ENCODE measurements at regions not wholly inside any gene's neighbourhood (a gene's known extent, or its start where the extent isn't known, plus 50 kb on each side); places are given as distances from the start of the nearest gene placed in this dataset.
"Not testable (repeated sequence)": the region's sequence is repeated elsewhere in the genome, so short reads cannot be mapped to it uniquely, and the experiment has no call there.

GRCh38 chr11:105432241-105432995 is 177.5 kb upstream of the GRIA4 start:
- DNase-seq (ENCODE audit: low spot score): no peak

GRCh38 chr11:105429096-105429910 is 180.6 kb upstream of the GRIA4 start:
- DNase-seq (ENCODE audit: low spot score): no peak

GRCh38 chr11:105407101-105407500 is 202.8 kb upstream of the GRIA4 start:
- DNase-seq (ENCODE audit: low spot score): no peak

GRCh38 chr11:105401269-105401809 is 208.5 kb upstream of the GRIA4 start:
- no peak for DNase-seq (ENCODE audit: low spot score)

- peak; percentile 10 for DNase-seq (ENCODE audit: low spot score)
Measured at GRCh38 chr11:105399511-105399910, 210.4 kb upstream of the GRIA4 start.

GRCh38 chr11:105398636-105399035 is 211.2 kb upstream of the GRIA4 start:
- DNase-seq (ENCODE audit: low spot score): no peak

- peak; percentile 6 for DNase-seq (ENCODE audit: low spot score)
Measured at GRCh38 chr11:105393326-105393725, 216.5 kb upstream of the GRIA4 start.

GRCh38 chr11:105392556-105392955 is 217.3 kb upstream of the GRIA4 start:
- DNase-seq (ENCODE audit: low spot score): no peak

- DNase-seq (ENCODE audit: low spot score): no peak
Measured at GRCh38 chr11:105389952-105390351, 219.9 kb upstream of the GRIA4 start.

GRCh38 chr11:105388006-105388405 is 221.9 kb upstream of the GRIA4 start:
- no peak for DNase-seq (ENCODE audit: low spot score)

GRCh38 chr11:105381941-105382340 is 227.9 kb upstream of the GRIA4 start:
- DNase-seq (ENCODE audit: low spot score): no peak

GRCh38 chr11:105377870-105378269 is 232.0 kb upstream of the GRIA4 start:
- no peak for DNase-seq (ENCODE audit: low spot score)

- no peak for DNase-seq (ENCODE audit: low spot score)
Measured at GRCh38 chr11:105372206-105372605, 232.6 kb upstream of the CARD18 start.

- no peak for DNase-seq (ENCODE audit: low spot score)
Measured at GRCh38 chr11:105371311-105371710, 231.7 kb upstream of the CARD18 start.

- no peak for DNase-seq (ENCODE audit: low spot score)
Measured at GRCh38 chr11:105368711-105369110, 229.1 kb upstream of the CARD18 start.

- no peak for DNase-seq (ENCODE audit: low spot score)
Measured at GRCh38 chr11:105367129-105367528, 227.6 kb upstream of the CARD18 start.

GRCh38 chr11:105361651-105362050 is 222.1 kb upstream of the CARD18 start:
- DNase-seq (ENCODE audit: low spot score): no peak

- DNase-seq (ENCODE audit: low spot score): peak; percentile 12
Measured at GRCh38 chr11:105357764-105358163, 218.2 kb upstream of the CARD18 start.

GRCh38 chr11:105357146-105357545 is 217.6 kb upstream of the CARD18 start:
- peak; percentile 76 for DNase-seq (ENCODE audit: low spot score)

- not testable (repeated sequence) for DNase-seq (ENCODE audit: low spot score)
Measured at GRCh38 chr11:105349867-105350266, 210.3 kb upstream of the CARD18 start.

- DNase-seq (ENCODE audit: low spot score): no peak
Measured at GRCh38 chr11:105344938-105345337, 205.4 kb upstream of the CARD18 start.

GRCh38 chr11:105334025-105334714 is 194.6 kb upstream of the CARD18 start:
- DNase-seq (ENCODE audit: low spot score): no peak

Measured in COLO829 (cell line).